GM10266 (cell line): ENCODE measurements at regions not wholly inside any gene's neighbourhood (a gene's known extent, or its start where the extent isn't known, plus 50 kb on each side); places are given as distances from the start of the nearest gene placed in this dataset.

ENCODE experiments used
- DNase-seq: peaks from one replicate; pipeline ENCODE4 v3.0.0; 2012; ENCODE audit errors: extremely low spot score
- TF ChIP-seq, protein P1 (sequence below): IDR thresholded peaks from 2 replicates; pipeline ENCODE4 v1.5.1; 2012; ENCODE audit warnings: mild to moderate bottlenecking, low read depth; ENCODE audit not compliant: control insufficient read depth, insufficient read depth; ENCODE audit errors: missing control alignments

DNA sequence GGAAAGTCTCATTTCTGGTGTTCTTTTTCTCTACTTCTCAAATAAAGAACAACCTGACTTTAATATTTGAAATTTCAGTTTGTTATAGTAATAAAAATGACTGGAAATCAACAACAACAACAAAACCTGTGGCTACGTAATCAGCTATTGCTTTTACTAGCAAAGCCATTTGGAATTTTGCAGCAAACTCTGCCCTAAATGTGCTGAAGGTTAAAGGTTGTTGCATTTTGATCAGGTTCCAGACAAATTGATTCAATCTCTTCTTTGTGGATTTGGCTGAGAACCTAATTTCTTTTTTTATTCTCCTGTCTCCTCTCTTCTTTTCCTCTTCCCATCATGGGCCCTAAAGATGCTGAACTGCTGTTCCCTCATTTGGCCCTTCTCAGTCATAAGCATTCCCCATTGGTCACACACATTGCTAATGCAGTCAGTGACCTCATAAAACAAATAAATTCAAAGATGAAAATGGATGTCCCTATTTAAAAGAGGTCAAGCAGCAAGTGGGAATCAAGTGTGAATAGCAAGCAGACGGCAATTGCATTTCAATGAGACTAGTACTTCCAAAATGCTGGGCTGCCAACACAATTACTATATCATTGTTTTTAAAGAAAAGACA, 795.1 kb upstream of the CDH8 start:
- TF ChIP-seq, protein P1, sequence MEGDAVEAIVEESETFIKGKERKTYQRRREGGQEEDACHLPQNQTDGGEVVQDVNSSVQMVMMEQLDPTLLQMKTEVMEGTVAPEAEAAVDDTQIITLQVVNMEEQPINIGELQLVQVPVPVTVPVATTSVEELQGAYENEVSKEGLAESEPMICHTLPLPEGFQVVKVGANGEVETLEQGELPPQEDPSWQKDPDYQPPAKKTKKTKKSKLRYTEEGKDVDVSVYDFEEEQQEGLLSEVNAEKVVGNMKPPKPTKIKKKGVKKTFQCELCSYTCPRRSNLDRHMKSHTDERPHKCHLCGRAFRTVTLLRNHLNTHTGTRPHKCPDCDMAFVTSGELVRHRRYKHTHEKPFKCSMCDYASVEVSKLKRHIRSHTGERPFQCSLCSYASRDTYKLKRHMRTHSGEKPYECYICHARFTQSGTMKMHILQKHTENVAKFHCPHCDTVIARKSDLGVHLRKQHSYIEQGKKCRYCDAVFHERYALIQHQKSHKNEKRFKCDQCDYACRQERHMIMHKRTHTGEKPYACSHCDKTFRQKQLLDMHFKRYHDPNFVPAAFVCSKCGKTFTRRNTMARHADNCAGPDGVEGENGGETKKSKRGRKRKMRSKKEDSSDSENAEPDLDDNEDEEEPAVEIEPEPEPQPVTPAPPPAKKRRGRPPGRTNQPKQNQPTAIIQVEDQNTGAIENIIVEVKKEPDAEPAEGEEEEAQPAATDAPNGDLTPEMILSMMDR: no peak
- DNase-seq: no peak

- DNase-seq: no peak
- TF ChIP-seq, protein P1: no peak
Observed at GRCh38 chr16:62829607-62830006, 793.4 kb upstream of the CDH8 start.

GRCh38 chr16:62829084-62829483, 792.8 kb upstream of the CDH8 start:
- TF ChIP-seq, protein P1: no peak
- DNase-seq: no peak

- no peak for DNase-seq
- TF ChIP-seq, protein P1: no peak
Observed at GRCh38 chr16:62821824-62822223, 785.6 kb upstream of the CDH8 start.

DNA sequence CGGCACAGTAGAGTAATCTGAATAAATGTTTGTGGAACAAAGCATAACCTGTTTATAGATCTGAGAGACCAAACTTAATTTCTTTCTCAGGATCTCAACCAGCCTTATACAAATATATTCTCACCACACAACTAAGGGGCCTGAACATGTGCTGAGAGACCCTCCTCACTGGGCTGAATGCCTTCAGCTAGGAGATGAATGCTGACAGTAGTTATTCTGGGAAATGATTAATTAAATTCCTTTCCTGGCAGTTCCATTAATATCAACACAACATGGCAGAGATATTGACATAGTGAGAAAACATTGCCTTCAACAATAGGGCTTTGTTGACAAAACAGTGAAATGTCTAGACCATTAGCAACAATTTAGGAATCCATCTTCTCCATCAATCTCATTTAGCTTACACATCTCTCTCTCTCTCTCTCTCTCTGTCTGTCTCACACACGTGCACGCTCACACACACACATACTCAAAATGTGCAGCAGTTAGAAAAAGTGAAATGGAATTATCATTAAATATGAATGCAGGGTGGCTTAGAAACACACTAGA, 780.8 kb upstream of the CDH8 start:
- DNase-seq: no peak
- TF ChIP-seq, protein P1: no peak

GRCh38 chr16:62814891-62815290, 778.7 kb upstream of the CDH8 start:
- no peak for DNase-seq
- TF ChIP-seq, protein P1: no peak

DNA sequence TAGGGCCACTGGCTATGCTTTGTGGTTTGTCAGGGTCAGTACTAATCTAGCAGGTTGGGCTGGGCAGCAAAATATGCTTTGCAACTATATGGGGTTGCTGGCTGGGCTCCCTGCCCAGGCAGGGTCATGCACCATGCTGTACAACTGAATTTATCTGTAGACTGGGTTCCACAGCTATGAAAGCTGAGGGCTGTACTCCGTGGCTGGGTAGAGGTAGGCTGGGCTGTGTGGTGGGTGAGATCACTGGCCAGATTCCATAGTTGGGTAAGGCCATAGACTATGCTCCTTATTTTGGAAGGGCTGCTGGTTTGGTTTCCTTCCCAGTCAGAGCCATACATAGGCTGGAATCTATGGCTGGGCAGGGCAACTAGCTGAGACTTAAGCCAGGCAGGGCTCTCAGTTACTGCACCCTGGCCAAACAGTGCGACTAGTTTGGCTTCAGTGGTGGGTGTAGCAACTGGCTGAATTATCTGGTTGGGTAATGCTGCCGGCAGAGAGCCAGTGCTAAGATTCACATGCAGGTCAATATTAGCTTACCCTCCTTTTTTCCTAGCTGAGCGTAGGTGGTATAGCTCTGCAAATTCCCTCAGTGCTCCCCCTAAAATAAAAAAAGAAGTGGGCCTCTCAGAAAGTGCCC, 769.1 kb upstream of the CDH8 start:
- TF ChIP-seq, protein P1: no peak
- no peak for DNase-seq
